SK-N-SH treated with all-trans-retinoic acid at 6 μM for 48 hours (cell line): ENCODE measurements at regions not wholly inside any gene's neighbourhood (a gene's known extent, or its start where the extent isn't known, plus 50 kb on each side); places are given as distances from the start of the nearest gene placed in this dataset.

Source experiments
- ATAC-seq: fragments of 200-7000 bp; cut with Tn5 transposase; 3 replicates; pipeline ENCODE4 v1.9.1; 2020; ENCODE audit warnings: mild to moderate bottlenecking, moderate library complexity
- BACH2 ChIP-seq: fragments of 250-450 bp; sonication (Bioruptor Pico); IDR thresholded peaks from 2 replicates; pipeline ENCODE4 v1.9.0; 2021; ENCODE audit warnings: mild to moderate bottlenecking, borderline replicate concordance
- CSDC2 ChIP-seq: fragments of 250-450 bp; sonication (Bioruptor Pico); IDR thresholded peaks from 2 replicates; pipeline ENCODE4 v1.5.0; 2020; ENCODE audit warnings: mild to moderate bottlenecking, moderate library complexity
- ESRRG ChIP-seq: fragments of 250-450 bp; sonication (Bioruptor Pico); IDR thresholded peaks from 2 replicates; pipeline ENCODE4 v1.6.1; 2021; ENCODE audit warnings: mild to moderate bottlenecking
- GLIS3 ChIP-seq: fragments of 250-450 bp; sonication (Bioruptor Pico); IDR thresholded peaks from 2 replicates; pipeline ENCODE4 v1.5.0; 2020; ENCODE audit warnings: mild to moderate bottlenecking, moderate library complexity
- ISL1 ChIP-seq: fragments of 250-450 bp; sonication (Bioruptor Pico); IDR thresholded peaks from 2 replicates; pipeline ENCODE4 v2.1.2; 2022; ENCODE audit warnings: mild to moderate bottlenecking, moderate library complexity
- OSR1 ChIP-seq: fragments of 250-450 bp; sonication (Bioruptor Pico); IDR thresholded peaks from 2 replicates; pipeline ENCODE4 v1.8.0; 2022; ENCODE audit warnings: moderate library complexity, mild to moderate bottlenecking, inconsistent platforms
- PPARA ChIP-seq: fragments of 250-450 bp; sonication (Bioruptor Pico); IDR thresholded peaks from 2 replicates; pipeline ENCODE4 v1.5.0; 2020; ENCODE audit warnings: mild to moderate bottlenecking, borderline replicate concordance
- RARB ChIP-seq: fragments of 250-450 bp; sonication (Bioruptor Pico); IDR thresholded peaks from 2 replicates; pipeline ENCODE4 v1.8.0; 2021; ENCODE audit warnings: mild to moderate bottlenecking, moderate library complexity
- SNAI2 ChIP-seq: fragments of 250-450 bp; sonication (Bioruptor Pico); IDR thresholded peaks from 2 replicates; pipeline ENCODE4 v1.5.0; 2020; ENCODE audit warnings: mild to moderate bottlenecking, moderate library complexity
- TCF4 ChIP-seq: fragments of 250-450 bp; sonication (Bioruptor Pico); IDR thresholded peaks from 2 replicates; pipeline ENCODE4 v1.8.0; 2021; ENCODE audit warnings: mild to moderate bottlenecking, moderate library complexity, borderline replicate concordance
- TOX ChIP-seq: fragments of 250-450 bp; sonication (Bioruptor Pico); IDR thresholded peaks from 2 replicates; pipeline ENCODE4 v1.8.0; 2021; ENCODE audit warnings: mild to moderate bottlenecking, moderate library complexity, borderline replicate concordance
- ZC3H10 ChIP-seq: fragments of 250-450 bp; sonication (Bioruptor Pico); IDR thresholded peaks from 2 replicates; pipeline ENCODE4 v1.5.1; 2021; ENCODE audit warnings: mild to moderate bottlenecking, moderate library complexity
- ZFP3 ChIP-seq: fragments of 250-450 bp; sonication (Bioruptor Pico); IDR thresholded peaks from 2 replicates; pipeline ENCODE4 v1.5.0; 2020; ENCODE audit warnings: mild to moderate bottlenecking, moderate library complexity
- ZFP30 ChIP-seq: fragments of 450-650 bp; formaldehyde crosslinking; IDR thresholded peaks from 2 replicates; pipeline ENCODE4 v1.5.0; 2022; ENCODE audit warnings: mild to moderate bottlenecking, moderate library complexity
- ZNF565 ChIP-seq: fragments of 450-650 bp; formaldehyde crosslinking; conservative IDR thresholded peaks from 2 replicates; pipeline ENCODE4 v1.5.0; 2020; ENCODE audit warnings: low read depth, mild to moderate bottlenecking, moderate library complexity
- ZNF70 ChIP-seq: fragments of 450-650 bp; formaldehyde crosslinking; IDR thresholded peaks from 2 replicates; pipeline ENCODE4 v1.5.0; 2020; ENCODE audit warnings: mild to moderate bottlenecking, moderate library complexity
- ZNF8 ChIP-seq: fragments of 450-650 bp; formaldehyde crosslinking; IDR thresholded peaks from 2 replicates; pipeline ENCODE4 v1.5.0; 2020; ENCODE audit warnings: mild to moderate bottlenecking, moderate library complexity
- TF ChIP-seq, protein P1 (sequence below): fragments of 250-450 bp; sonication (Bioruptor Pico); IDR thresholded peaks from 2 replicates; pipeline ENCODE4 v1.5.0; 2020; ENCODE audit warnings: mild to moderate bottlenecking, moderate library complexity
- TF ChIP-seq, protein P2 (sequence below): fragments of 250-450 bp; sonication (Bioruptor Pico); IDR thresholded peaks from 2 replicates; pipeline ENCODE4 v1.5.1; 2020; ENCODE audit warnings: low read depth, mild to moderate bottlenecking, moderate library complexity
- TF ChIP-seq, protein P3 (sequence below): fragments of 250-450 bp; sonication (Bioruptor Pico); IDR thresholded peaks from 2 replicates; pipeline ENCODE4 v1.8.0; 2021; ENCODE audit warnings: low read depth, mild to moderate bottlenecking, moderate library complexity, borderline replicate concordance
- TF ChIP-seq, protein P4 (sequence below): fragments of 250-450 bp; sonication (Bioruptor Pico); IDR thresholded peaks from 2 replicates; pipeline ENCODE4 v1.8.0; 2020; ENCODE audit warnings: mild to moderate bottlenecking, moderate library complexity, borderline replicate concordance

DNA sequence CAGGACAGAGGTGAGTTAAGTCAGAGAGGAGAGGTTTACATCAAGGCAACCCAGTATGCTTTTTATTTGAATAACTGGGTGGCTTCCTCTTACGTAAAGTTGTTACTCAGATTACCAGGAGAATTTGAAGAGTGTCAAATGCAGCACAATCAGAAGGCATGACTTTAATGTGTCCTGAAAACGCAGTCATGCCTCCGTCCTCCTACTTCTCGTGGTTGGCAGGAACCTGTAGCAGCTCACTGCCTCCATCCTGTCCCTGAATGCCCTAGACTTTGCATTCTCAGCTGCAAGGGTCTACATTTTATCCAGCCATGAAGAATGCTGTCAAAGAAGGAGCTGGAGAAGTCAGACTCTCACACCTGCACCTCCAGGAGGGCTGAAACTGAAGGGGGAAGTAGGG lies 66.7 kb downstream of the MIS18A start:
- TF ChIP-seq PPARA (CRISPR knock-in tag) (no peak), CSDC2 (CRISPR knock-in tag) (no peak), ZNF565 (CRISPR knock-in tag) (no peak), TOX (no peak), SNAI2 (no peak), ESRRG (CRISPR knock-in tag) (no peak)
- TF ChIP-seq, protein P1, sequence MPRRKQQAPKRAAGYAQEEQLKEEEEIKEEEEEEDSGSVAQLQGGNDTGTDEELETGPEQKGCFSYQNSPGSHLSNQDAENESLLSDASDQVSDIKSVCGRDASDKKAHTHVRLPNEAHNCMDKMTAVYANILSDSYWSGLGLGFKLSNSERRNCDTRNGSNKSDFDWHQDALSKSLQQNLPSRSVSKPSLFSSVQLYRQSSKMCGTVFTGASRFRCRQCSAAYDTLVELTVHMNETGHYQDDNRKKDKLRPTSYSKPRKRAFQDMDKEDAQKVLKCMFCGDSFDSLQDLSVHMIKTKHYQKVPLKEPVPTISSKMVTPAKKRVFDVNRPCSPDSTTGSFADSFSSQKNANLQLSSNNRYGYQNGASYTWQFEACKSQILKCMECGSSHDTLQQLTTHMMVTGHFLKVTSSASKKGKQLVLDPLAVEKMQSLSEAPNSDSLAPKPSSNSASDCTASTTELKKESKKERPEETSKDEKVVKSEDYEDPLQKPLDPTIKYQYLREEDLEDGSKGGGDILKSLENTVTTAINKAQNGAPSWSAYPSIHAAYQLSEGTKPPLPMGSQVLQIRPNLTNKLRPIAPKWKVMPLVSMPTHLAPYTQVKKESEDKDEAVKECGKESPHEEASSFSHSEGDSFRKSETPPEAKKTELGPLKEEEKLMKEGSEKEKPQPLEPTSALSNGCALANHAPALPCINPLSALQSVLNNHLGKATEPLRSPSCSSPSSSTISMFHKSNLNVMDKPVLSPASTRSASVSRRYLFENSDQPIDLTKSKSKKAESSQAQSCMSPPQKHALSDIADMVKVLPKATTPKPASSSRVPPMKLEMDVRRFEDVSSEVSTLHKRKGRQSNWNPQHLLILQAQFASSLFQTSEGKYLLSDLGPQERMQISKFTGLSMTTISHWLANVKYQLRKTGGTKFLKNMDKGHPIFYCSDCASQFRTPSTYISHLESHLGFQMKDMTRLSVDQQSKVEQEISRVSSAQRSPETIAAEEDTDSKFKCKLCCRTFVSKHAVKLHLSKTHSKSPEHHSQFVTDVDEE (CRISPR knock-in tag): no peak
- no peak for ATAC-seq

DNA sequence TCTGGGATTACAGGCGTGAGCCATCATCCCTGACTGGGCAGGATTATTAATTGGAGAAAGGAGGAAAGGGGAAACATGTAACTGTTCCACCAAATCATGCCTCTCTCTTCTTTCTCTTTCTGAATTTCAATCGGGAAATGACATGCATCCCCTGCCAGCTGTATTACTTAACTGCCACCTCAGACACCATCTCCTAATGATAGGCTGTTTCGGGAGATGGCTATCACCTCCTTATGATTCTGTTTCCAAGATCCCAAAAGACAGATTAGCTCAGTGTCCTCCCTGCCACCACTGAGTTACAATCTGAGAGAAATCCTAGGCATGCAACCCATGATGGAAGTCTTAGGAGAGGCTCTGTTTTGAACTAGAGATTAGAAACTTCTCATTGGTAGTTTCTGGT lies 67.5 kb downstream of the MIS18A start:
- TF ChIP-seq ISL1 (CRISPR knock-in tag) (no peak), GLIS3 (CRISPR knock-in tag) (no peak), ESRRG (CRISPR knock-in tag) (no peak), BACH2 (CRISPR knock-in tag) (no peak), ZNF8 (CRISPR knock-in tag) (no peak)
- TF ChIP-seq, protein P1 (CRISPR knock-in tag): no peak
- TF ChIP-seq, protein P2, sequence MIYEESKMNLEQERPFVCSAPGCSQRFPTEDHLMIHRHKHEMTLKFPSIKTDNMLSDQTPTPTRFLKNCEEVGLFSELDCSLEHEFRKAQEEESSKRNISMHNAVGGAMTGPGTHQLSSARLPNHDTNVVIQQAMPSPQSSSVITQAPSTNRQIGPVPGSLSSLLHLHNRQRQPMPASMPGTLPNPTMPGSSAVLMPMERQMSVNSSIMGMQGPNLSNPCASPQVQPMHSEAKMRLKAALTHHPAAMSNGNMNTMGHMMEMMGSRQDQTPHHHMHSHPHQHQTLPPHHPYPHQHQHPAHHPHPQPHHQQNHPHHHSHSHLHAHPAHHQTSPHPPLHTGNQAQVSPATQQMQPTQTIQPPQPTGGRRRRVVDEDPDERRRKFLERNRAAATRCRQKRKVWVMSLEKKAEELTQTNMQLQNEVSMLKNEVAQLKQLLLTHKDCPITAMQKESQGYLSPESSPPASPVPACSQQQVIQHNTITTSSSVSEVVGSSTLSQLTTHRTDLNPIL (CRISPR knock-in tag): no peak
- TF ChIP-seq, all 23 proteins: peak for 0
- ATAC-seq: no peak

DNA sequence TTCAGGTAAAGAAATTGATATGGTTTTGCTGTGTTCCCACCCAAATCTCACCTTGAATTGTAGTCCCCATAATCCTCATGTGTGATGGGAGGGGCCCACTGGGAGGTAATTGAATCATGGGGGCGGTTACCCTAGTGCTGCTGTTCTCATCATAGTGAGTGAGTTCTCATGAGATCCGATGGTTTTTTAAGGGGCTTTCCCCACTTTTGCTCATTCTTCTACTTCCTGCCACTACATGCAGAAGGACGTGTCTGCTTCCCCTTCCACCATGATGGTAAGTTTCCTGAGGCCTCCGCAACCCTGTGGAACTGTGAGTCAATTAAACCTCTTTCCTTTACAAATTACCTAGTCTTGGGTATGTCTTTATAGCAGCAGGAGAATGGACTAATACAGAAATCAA lies 69.3 kb downstream of the MIS18A start:
- ATAC-seq: no peak
- no peak for TF ChIP-seq OSR1 (CRISPR knock-in tag)
- no peak for TF ChIP-seq ZFP30 (CRISPR knock-in tag)
- no peak for TF ChIP-seq PPARA (CRISPR knock-in tag)
- TF ChIP-seq RARB (CRISPR knock-in tag): no peak
- TF ChIP-seq TOX: no peak
- no peak for TF ChIP-seq TCF4
- TF ChIP-seq, protein P1 (CRISPR knock-in tag): no peak
- TF ChIP-seq BACH2 (CRISPR knock-in tag): no peak
- no peak for TF ChIP-seq ZNF565 (CRISPR knock-in tag)
- no peak for TF ChIP-seq ZNF70 (CRISPR knock-in tag)
- no peak for TF ChIP-seq ESRRG (CRISPR knock-in tag)
- TF ChIP-seq SNAI2: no peak
- no peak for TF ChIP-seq ZC3H10 (CRISPR knock-in tag)
- TF ChIP-seq ZFP3 (CRISPR knock-in tag): no peak
- no peak for TF ChIP-seq ZNF8 (CRISPR knock-in tag)
- TF ChIP-seq GLIS3 (CRISPR knock-in tag): no peak
- TF ChIP-seq, protein P3, sequence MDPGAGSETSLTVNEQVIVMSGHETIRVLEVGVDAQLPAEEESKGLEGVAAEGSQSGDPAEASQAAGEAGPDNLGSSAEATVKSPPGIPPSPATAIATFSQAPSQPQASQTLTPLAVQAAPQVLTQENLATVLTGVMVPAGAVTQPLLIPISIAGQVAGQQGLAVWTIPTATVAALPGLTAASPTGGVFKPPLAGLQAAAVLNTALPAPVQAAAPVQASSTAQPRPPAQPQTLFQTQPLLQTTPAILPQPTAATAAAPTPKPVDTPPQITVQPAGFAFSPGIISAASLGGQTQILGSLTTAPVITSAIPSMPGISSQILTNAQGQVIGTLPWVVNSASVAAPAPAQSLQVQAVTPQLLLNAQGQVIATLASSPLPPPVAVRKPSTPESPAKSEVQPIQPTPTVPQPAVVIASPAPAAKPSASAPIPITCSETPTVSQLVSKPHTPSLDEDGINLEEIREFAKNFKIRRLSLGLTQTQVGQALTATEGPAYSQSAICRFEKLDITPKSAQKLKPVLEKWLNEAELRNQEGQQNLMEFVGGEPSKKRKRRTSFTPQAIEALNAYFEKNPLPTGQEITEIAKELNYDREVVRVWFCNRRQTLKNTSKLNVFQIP (CRISPR knock-in tag): no peak
- TF ChIP-seq, protein P4, sequence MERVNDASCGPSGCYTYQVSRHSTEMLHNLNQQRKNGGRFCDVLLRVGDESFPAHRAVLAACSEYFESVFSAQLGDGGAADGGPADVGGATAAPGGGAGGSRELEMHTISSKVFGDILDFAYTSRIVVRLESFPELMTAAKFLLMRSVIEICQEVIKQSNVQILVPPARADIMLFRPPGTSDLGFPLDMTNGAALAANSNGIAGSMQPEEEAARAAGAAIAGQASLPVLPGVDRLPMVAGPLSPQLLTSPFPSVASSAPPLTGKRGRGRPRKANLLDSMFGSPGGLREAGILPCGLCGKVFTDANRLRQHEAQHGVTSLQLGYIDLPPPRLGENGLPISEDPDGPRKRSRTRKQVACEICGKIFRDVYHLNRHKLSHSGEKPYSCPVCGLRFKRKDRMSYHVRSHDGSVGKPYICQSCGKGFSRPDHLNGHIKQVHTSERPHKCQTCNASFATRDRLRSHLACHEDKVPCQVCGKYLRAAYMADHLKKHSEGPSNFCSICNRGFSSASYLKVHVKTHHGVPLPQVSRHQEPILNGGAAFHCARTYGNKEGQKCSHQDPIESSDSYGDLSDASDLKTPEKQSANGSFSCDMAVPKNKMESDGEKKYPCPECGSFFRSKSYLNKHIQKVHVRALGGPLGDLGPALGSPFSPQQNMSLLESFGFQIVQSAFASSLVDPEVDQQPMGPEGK: no peak
